KMS-11 (cell line): ENCODE measurements at regions not wholly inside any gene's neighbourhood (a gene's known extent, or its start where the extent isn't known, plus 50 kb on each side); places are given as distances from the start of the nearest gene placed in this dataset.

ENCODE experiments used
- H2AFZ ChIP-seq: fragments of 200-600 bp; sonication (generic); 2 replicates; pipeline ENCODE4 v1.6.1; 2016; ENCODE audit warnings: antibody characterized with exemption, mixed run types, low read depth
- H3K27ac ChIP-seq: fragments of 200-600 bp; sonication (generic); 2 replicates; pipeline ENCODE4 v1.6.1; 2016; ENCODE audit warnings: mild to moderate bottlenecking, mixed run types
- H3K27me3 ChIP-seq: fragments of 200-600 bp; sonication (generic); 2 replicates; pipeline ENCODE4 v1.6.1; 2017; ENCODE audit warnings: mild to moderate bottlenecking, low read depth, mixed run types, moderate library complexity; ENCODE audit not compliant: insufficient read depth
- H3K36me3 ChIP-seq: fragments of 200-600 bp; sonication (generic); 2 replicates; pipeline ENCODE4 v1.6.1; 2017; ENCODE audit warnings: mild to moderate bottlenecking, mixed run types; ENCODE audit not compliant: insufficient read depth
- H3K4me1 ChIP-seq: fragments of 200-600 bp; sonication (generic); 2 replicates; pipeline ENCODE4 v1.6.1; 2016; ENCODE audit warnings: mild to moderate bottlenecking, low read depth, mixed run types; ENCODE audit not compliant: poor library complexity, severe bottlenecking
- H3K4me2 ChIP-seq: fragments of 200-600 bp; sonication (generic); 2 replicates; pipeline ENCODE4 v1.7.0; 2016; ENCODE audit warnings: mild to moderate bottlenecking, mixed run types
- H3K4me3 ChIP-seq: fragments of 200-600 bp; sonication (generic); IDR thresholded peaks from 2 replicates; pipeline ENCODE4 v1.6.1; 2017; ENCODE audit warnings: low read depth, low read length, mixed read lengths; ENCODE audit not compliant: insufficient read depth
- H3K79me2 ChIP-seq: fragments of 200-600 bp; sonication (generic); 2 replicates; pipeline ENCODE4 v1.6.1; 2016; ENCODE audit warnings: low read depth, mixed run types; ENCODE audit not compliant: insufficient read depth
- H3K9ac ChIP-seq: fragments of 200-600 bp; sonication (generic); 2 replicates; pipeline ENCODE4 v1.6.1; 2016; ENCODE audit warnings: mild to moderate bottlenecking, mixed run types
- H4K20me1 ChIP-seq: fragments of 200-600 bp; sonication (generic); 2 replicates; pipeline ENCODE4 v1.6.1; 2016; ENCODE audit warnings: mild to moderate bottlenecking, mixed run types; ENCODE audit not compliant: insufficient read depth
- TF ChIP-seq, protein P1 (sequence below): fragments of 200-600 bp; sonication (generic); conservative IDR thresholded peaks from 2 replicates; pipeline ENCODE4 v1.6.1; 2017; ENCODE audit warnings: low read depth, mild to moderate bottlenecking, antibody characterized with exemption, low read length, moderate library complexity, mixed read lengths

DNA sequence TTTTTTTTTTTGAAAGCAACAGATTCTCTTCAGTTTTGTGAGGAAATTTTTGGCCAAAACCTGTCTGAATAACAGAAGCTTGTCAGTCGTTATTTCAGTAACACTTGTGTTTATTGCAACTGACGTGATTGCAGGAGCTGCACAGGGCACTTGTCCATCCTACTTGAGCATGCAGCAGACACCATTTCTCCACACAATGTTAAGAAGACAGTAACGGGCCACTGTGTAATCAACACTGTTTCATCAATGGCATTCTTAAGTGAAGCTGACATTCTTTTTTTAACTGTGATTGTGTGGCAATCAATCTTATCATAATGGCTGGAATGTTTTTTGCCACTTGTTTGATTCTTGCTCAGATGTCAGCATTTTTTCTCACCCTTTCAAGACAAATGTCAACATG is 50.1 kb upstream of the PIEZO2 start:
- H3K36me3 ChIP-seq = no peaks in the 10 kb centered on the region
- H3K9ac ChIP-seq = no peak overlapping the region
- H3K4me2 ChIP-seq = no peak overlapping the region
- H3K27me3 ChIP-seq = no peaks in the 10 kb centered on the region
- no peak overlapping the region for H2AFZ ChIP-seq
- TF ChIP-seq, protein P1, sequence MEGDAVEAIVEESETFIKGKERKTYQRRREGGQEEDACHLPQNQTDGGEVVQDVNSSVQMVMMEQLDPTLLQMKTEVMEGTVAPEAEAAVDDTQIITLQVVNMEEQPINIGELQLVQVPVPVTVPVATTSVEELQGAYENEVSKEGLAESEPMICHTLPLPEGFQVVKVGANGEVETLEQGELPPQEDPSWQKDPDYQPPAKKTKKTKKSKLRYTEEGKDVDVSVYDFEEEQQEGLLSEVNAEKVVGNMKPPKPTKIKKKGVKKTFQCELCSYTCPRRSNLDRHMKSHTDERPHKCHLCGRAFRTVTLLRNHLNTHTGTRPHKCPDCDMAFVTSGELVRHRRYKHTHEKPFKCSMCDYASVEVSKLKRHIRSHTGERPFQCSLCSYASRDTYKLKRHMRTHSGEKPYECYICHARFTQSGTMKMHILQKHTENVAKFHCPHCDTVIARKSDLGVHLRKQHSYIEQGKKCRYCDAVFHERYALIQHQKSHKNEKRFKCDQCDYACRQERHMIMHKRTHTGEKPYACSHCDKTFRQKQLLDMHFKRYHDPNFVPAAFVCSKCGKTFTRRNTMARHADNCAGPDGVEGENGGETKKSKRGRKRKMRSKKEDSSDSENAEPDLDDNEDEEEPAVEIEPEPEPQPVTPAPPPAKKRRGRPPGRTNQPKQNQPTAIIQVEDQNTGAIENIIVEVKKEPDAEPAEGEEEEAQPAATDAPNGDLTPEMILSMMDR = no peak
- no peaks in the 10 kb centered on the region for H3K79me2 ChIP-seq
- no peak overlapping the region for H3K4me3 ChIP-seq
- H3K4me1 ChIP-seq = no peaks in the 10 kb centered on the region
- no peak overlapping the region for H3K27ac ChIP-seq
- no peaks in the 10 kb centered on the region for H4K20me1 ChIP-seq
